ENCODE measurements at regions not wholly inside any gene's neighbourhood (a gene's known extent, or its start where the extent isn't known, plus 50 kb on each side); places are given as distances from the start of the nearest gene placed in this dataset.

- ATAC-seq = no peak
- Mint-ChIP-seq H3K4me1 (peaks cover 2% of the 10 kb centered on the region; the same call in 1 of the 2 replicates), H3K36me3 (no peaks in the 10 kb centered on the region), H3K4me3 (no peak overlapping the region), H3K9me3 (peaks cover 12% of the 10 kb centered on the region), H3K27me3 (ENCODE audit: low read depth) (peaks cover 28% of the 10 kb centered on the region), H3K27ac (no peak overlapping the region)
- TF ChIP-seq E2F1 (CRISPR knock-in tag; IDR thresholded peaks at IDR 0.05) (no peak), RELA (CRISPR knock-in tag; IDR thresholded peaks at IDR 0.05; ENCODE audit: borderline replicate concordance) (no peak), TEAD1 (CRISPR knock-in tag; IDR thresholded peaks at IDR 0.05) (no peak), JUN (CRISPR knock-in tag; IDR thresholded peaks at IDR 0.05) (no peak), CREB1 (CRISPR knock-in tag; IDR thresholded peaks at IDR 0.05) (no peak), HMGA2 (CRISPR knock-in tag; IDR thresholded peaks at IDR 0.05) (no peak), PRRX2 (CRISPR knock-in tag; IDR thresholded peaks at IDR 0.05) (no peak), ZMAT4 (CRISPR knock-in tag; IDR thresholded peaks at IDR 0.05) (no peak), SMAD3 (CRISPR knock-in tag; IDR thresholded peaks at IDR 0.05; ENCODE audit: borderline replicate concordance) (no peak)
- DNase-seq (ENCODE audit: low spot score) = no peak
- ChIA-PET CTCF (interaction anchor here (1.9 kb wide), 1 partner anchor 149 kb away, joined by 6 read pairs; no protein-coding TSS in a partner anchor), POLR2A (no interaction called here)
Observed at GRCh38 chr7:49151146-49151545, 226.8 kb downstream of the CDC14C start.

- ATAC-seq (no peak), DNase-seq (ENCODE audit: low spot score) (no peak)
- Mint-ChIP-seq H3K27me3 (ENCODE audit: low read depth) (no peaks in the 10 kb centered on the region; the same call in 1 of the 2 replicates), H3K4me3 (no peak overlapping the region), H3K36me3 (peaks cover 13% of the 10 kb centered on the region), H3K9me3 (peaks cover 35% of the 10 kb centered on the region), H3K27ac (no peak overlapping the region), H3K4me1 (no peaks in the 10 kb centered on the region)
- TF ChIP-seq MYBL2 (CRISPR knock-in tag; IDR thresholded peaks at IDR 0.05) = no peak
- no peak for TF ChIP-seq SMAD4 (CRISPR knock-in tag; IDR thresholded peaks at IDR 0.05)
- TF ChIP-seq ELF4 (CRISPR knock-in tag; IDR thresholded peaks at IDR 0.05; ENCODE audit: low read depth) = no peak
- no peak for TF ChIP-seq ZNF138 (CRISPR knock-in tag; conservative IDR thresholded peaks at IDR 0.05)
- TF ChIP-seq ZNF317 (CRISPR knock-in tag; IDR thresholded peaks at IDR 0.05; ENCODE audit: borderline replicate concordance, low read depth) = no peak
- ChIA-PET POLR2A (interaction anchor here (0.7 kb wide), 1 partner anchor 26 kb away, joined by 3 read pairs; no protein-coding TSS in a partner anchor), CTCF (no interaction called here)
Observed at GRCh38 chr7:49158321-49158720, 234.0 kb downstream of the CDC14C start.

- Mint-ChIP-seq H3K27ac (no peak overlapping the region), H3K9me3 (peaks cover 40% of the 10 kb centered on the region), H3K27me3 (ENCODE audit: low read depth) (no peaks in the 10 kb centered on the region; the same call in 1 of the 2 replicates), H3K4me1 (no peaks in the 10 kb centered on the region), H3K4me3 (no peak overlapping the region), H3K36me3 (peaks cover 17% of the 10 kb centered on the region)
- DNase-seq (ENCODE audit: low spot score) (no peak), ATAC-seq (no peak)
- ChIA-PET POLR2A (no interaction called here), CTCF (no interaction called here)
- TF ChIP-seq GABPB1 (CRISPR knock-in tag; IDR thresholded peaks at IDR 0.05) (no peak), ZNF416 (CRISPR knock-in tag; IDR thresholded peaks at IDR 0.05) (no peak), FOXP4 (CRISPR knock-in tag; IDR thresholded peaks at IDR 0.05) (no peak), CTCF (IDR thresholded peaks at IDR 0.05) (no peak), HMGXB4 (CRISPR knock-in tag; IDR thresholded peaks at IDR 0.05) (no peak), MYBL2 (CRISPR knock-in tag; IDR thresholded peaks at IDR 0.05) (no peak)
Observed at GRCh38 chr7:49159536-49159935, 235.2 kb downstream of the CDC14C start.
